Liver (tissue), 3 donors: ENCODE measurements at regions not wholly inside any gene's neighbourhood (a gene's known extent, or its start where the extent isn't known, plus 50 kb on each side); places are given as distances from the start of the nearest gene placed in this dataset.

ENCODE experiments used
- EGR1 ChIP-seq, 2 donors: IDR thresholded peaks; 2 replicates each; pipeline ENCODE4 v1.6.1; 2016 to 2018; ENCODE audit warnings: antibody characterized with exemption in 2 of 2, low read depth in 2 of 2
- JUND ChIP-seq, 2 donors: IDR thresholded peaks; 2 replicates each; pipeline ENCODE4 v1.6.1; 2016; ENCODE audit warnings: antibody characterized with exemption in 2 of 2
- SP1 ChIP-seq: IDR thresholded peaks from 2 replicates; pipeline ENCODE4 v1.6.1; 2018; ENCODE audit warnings: antibody characterized with exemption, mild to moderate bottlenecking
- TAF1 ChIP-seq: conservative IDR thresholded peaks from 2 replicates; pipeline ENCODE4 v1.6.1; 2016; ENCODE audit warnings: antibody characterized with exemption, mild to moderate bottlenecking
- YY1 ChIP-seq: IDR thresholded peaks from 2 replicates; pipeline ENCODE4 v1.6.1; 2016; ENCODE audit warnings: antibody characterized with exemption, mild to moderate bottlenecking
- TF ChIP-seq, protein P1 (sequence below): fragments of 150-350 bp; IDR thresholded peaks from 2 replicates; pipeline ENCODE4 v1.5.1; 2017; ENCODE audit warnings: improper control_type of control experiment, low read depth, low read length; ENCODE audit not compliant: missing input control
- TF ChIP-seq, protein P2 (sequence below): IDR thresholded peaks from 2 replicates; pipeline ENCODE4 v1.6.1; 2016; ENCODE audit warnings: antibody characterized with exemption
- donor health status: healthy.
- donor health status: healthy.

DNA sequence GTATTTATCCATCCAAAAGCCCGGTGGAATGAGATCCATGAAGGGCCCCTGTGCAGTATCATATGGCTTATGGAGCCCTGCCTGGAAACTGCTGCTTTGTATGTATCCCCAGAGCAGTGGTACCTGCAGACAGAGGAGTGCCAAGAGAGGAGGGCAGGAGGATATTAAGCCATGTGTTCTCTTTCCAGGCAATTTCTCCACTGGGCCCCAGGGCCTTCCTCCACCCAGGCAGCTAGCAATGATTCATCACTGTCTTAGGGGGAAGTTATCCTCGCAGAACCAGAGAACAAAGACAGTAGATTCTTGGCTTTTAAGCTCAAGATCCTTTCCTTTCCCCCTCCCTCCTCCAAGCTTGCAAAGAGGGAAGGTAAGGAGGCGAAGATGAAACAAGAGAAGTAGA, 98.1 kb downstream of the LRRC30 start:
- TF ChIP-seq EGR1 (IDR thresholded peaks at IDR 0.05; ENCODE audit: low read depth in 2 of 2), result no peak
- TF ChIP-seq, protein P1, sequence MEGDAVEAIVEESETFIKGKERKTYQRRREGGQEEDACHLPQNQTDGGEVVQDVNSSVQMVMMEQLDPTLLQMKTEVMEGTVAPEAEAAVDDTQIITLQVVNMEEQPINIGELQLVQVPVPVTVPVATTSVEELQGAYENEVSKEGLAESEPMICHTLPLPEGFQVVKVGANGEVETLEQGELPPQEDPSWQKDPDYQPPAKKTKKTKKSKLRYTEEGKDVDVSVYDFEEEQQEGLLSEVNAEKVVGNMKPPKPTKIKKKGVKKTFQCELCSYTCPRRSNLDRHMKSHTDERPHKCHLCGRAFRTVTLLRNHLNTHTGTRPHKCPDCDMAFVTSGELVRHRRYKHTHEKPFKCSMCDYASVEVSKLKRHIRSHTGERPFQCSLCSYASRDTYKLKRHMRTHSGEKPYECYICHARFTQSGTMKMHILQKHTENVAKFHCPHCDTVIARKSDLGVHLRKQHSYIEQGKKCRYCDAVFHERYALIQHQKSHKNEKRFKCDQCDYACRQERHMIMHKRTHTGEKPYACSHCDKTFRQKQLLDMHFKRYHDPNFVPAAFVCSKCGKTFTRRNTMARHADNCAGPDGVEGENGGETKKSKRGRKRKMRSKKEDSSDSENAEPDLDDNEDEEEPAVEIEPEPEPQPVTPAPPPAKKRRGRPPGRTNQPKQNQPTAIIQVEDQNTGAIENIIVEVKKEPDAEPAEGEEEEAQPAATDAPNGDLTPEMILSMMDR, result no peak
- no peak for TF ChIP-seq SP1
- TF ChIP-seq, protein P2, sequence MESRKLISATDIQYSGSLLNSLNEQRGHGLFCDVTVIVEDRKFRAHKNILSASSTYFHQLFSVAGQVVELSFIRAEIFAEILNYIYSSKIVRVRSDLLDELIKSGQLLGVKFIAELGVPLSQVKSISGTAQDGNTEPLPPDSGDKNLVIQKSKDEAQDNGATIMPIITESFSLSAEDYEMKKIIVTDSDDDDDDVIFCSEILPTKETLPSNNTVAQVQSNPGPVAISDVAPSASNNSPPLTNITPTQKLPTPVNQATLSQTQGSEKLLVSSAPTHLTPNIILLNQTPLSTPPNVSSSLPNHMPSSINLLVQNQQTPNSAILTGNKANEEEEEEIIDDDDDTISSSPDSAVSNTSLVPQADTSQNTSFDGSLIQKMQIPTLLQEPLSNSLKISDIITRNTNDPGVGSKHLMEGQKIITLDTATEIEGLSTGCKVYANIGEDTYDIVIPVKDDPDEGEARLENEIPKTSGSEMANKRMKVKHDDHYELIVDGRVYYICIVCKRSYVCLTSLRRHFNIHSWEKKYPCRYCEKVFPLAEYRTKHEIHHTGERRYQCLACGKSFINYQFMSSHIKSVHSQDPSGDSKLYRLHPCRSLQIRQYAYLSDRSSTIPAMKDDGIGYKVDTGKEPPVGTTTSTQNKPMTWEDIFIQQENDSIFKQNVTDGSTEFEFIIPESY, result no peak
- TF ChIP-seq YY1, result no peak
- TF ChIP-seq TAF1, result no peak
- TF ChIP-seq JUND (IDR thresholded peaks at IDR 0.05), result no peak
